K562 (cell line): ENCODE measurements at regions not wholly inside any gene's neighbourhood (a gene's known extent, or its start where the extent isn't known, plus 50 kb on each side); places are given as distances from the start of the nearest gene placed in this dataset.

Experiments
- ATAC-seq: fragments of 200-7000 bp; cut with Tn5 transposase; 3 replicates; pipeline ENCODE4 v1.9.1; 2020; ENCODE audit warnings: moderate library complexity
- BruUV-seq: library from RNA; stranded (reverse); fragments of 400-500 nt; replicated peaks from 2 replicates; lab custom pipeline; 2021; lab: Mats Ljungman, UMichigan
- CTCF ChIA-PET: fragments of 300-600 bp; formaldehyde crosslinking; extraction: SDS; loops from one replicate; lab custom pipeline; 2021; ENCODE audit warnings: low intra/inter-chr PET ratio; lab: Yijun Ruan, JAX
- POLR2A ChIA-PET: fragments of 300-600, 350-650 bp; sonication (Branson Sonifier 250); formaldehyde crosslinking; extraction: SDS; loops from one replicate; lab custom pipeline; 2021; ENCODE audit warnings: antibody characterized with exemption, inconsistent platforms; lab: Yijun Ruan, JAX
- DNase-seq, 4 experiments: peaks; one replicate each; pipeline versions ENCODE4 v3.0.0 to v3.0.0-alpha.2; 2011 to 2018; ENCODE audit warnings: low spot score in 3 of 4, mixed read lengths in 3 of 4; ENCODE audit errors: extremely low read depth in 1 of 4
- FAIRE-seq: peaks from 2 replicates; lab custom pipeline; 2011; peaks lifted over from hg19 to GRCh38; lab: Jason Lieb, UNC
- H2AFZ ChIP-seq: 2 replicates; pipeline ENCODE4 v1.6.0; 2011; ENCODE audit warnings: low read depth, low read length, control low read depth, inconsistent platforms
- H3K27ac ChIP-seq: fragments of 200-600 bp; 3 replicates; pipeline ENCODE4 v1.8.0; 2011; ENCODE audit warnings: low read depth, mild to moderate bottlenecking, control low read depth, inconsistent platforms, low read length, moderate library complexity, mixed read lengths; ENCODE audit errors: extremely low read depth
- H3K27me3 ChIP-seq, 2 experiments: fragments of 300-600 bp in 1 of 2; 2 replicates in 1 of 2; 3 replicates in 1 of 2; pipeline versions ENCODE4 v1.6.0 to v1.8.0; 2011; ENCODE audit warnings: inconsistent platforms in 2 of 2, low read length in 2 of 2, mild to moderate bottlenecking in 1 of 2, mixed read lengths in 1 of 2, moderate library complexity in 1 of 2; ENCODE audit not compliant: control insufficient read depth in 2 of 2, insufficient read depth in 2 of 2
- H3K36me3 ChIP-seq: fragments of 300-600 bp; 3 replicates; pipeline ENCODE4 v1.8.0; 2011; ENCODE audit warnings: mild to moderate bottlenecking, low read length, inconsistent platforms; ENCODE audit not compliant: control insufficient read depth, insufficient read depth
- H3K4me1 ChIP-seq, 2 experiments: fragments of 200-600 bp in 1 of 2; replicated peaks in 1 of 2; 2 replicates in 1 of 2; 3 replicates in 1 of 2; pipeline versions ENCODE4 v1.5.1 to v1.8.0; 2011; ENCODE audit warnings: inconsistent platforms in 2 of 2, low read length in 2 of 2, mild to moderate bottlenecking in 1 of 2, mixed read lengths in 1 of 2, moderate library complexity in 1 of 2; ENCODE audit not compliant: control insufficient read depth in 2 of 2, insufficient read depth in 2 of 2
- H3K4me2 ChIP-seq: 2 replicates; pipeline ENCODE4 v1.6.1; 2011; ENCODE audit warnings: low read length, control low read depth, inconsistent platforms, mixed read lengths; ENCODE audit not compliant: insufficient read depth
- H3K4me3 ChIP-seq: fragments of 200-600 bp; sonication (generic), shearing (Covaris generic); 2 replicates; pipeline ENCODE4 v1.5.1; 2016; ENCODE audit warnings: control low read depth, inconsistent platforms
- H3K79me2 ChIP-seq: fragments of 200-600 bp; 3 replicates; pipeline ENCODE4 v1.8.0; 2011; ENCODE audit warnings: low read length, inconsistent platforms; ENCODE audit not compliant: control insufficient read depth, insufficient read depth
- H3K9ac ChIP-seq, 2 experiments: 2 replicates each; pipeline versions ENCODE4 v1.6.0 to v1.6.1; 2011; ENCODE audit warnings: low read depth in 2 of 2, low read length in 2 of 2, control low read depth in 1 of 2, inconsistent platforms in 1 of 2, mild to moderate bottlenecking in 1 of 2, mixed read lengths in 1 of 2; ENCODE audit not compliant: insufficient read depth in 1 of 2
- H3K9me1 ChIP-seq: one replicate; pipeline ENCODE4 v1.6.0; 2011; ENCODE audit warnings: inconsistent platforms, mild to moderate bottlenecking, low read length, moderate library complexity; ENCODE audit not compliant: control insufficient read depth, insufficient read depth
- H3K9me3 ChIP-seq: replicated peaks from 2 replicates; pipeline ENCODE4 v1.5.1; 2011; ENCODE audit warnings: low read depth, low read length, inconsistent platforms; ENCODE audit not compliant: control insufficient read depth, insufficient read depth
- H4K20me1 ChIP-seq: replicated peaks from 2 replicates; pipeline ENCODE4 v1.6.1; 2011; ENCODE audit warnings: low read length, inconsistent platforms, mixed read lengths; ENCODE audit not compliant: control insufficient read depth, insufficient read depth
- HOMEZ ChIP-seq: fragments of 250-450 bp; sonication (Bioruptor Pico); IDR thresholded peaks from 2 replicates; pipeline ENCODE4 v1.4.0; 2020; ENCODE audit warnings: mild to moderate bottlenecking, moderate library complexity
- ZNF512 ChIP-seq: IDR thresholded peaks from 2 replicates; pipeline ENCODE4 v1.6.1; 2016; ENCODE audit warnings: missing genetic modification characterization, missing compliant biosample characterization
- WGBS: fragments of 100-300 bp; shearing (Covaris generic); methylation state at CpG from one replicate; pipeline ENCODE4 v1.1.6; 2016; ENCODE audit warnings: low coverage, mixed read lengths; ENCODE audit not compliant: insufficient coverage; ENCODE audit errors: missing lambda C conversion rate; 5-methylcytosine and 5-hydroxymethylcytosine counted together
- in situ Hi-C: fragments of 300-500 bp; cut with MboI; formaldehyde crosslinking; loops from 4 replicates; pipeline ENCODE4 v1.15.0; 2018; ENCODE audit warnings: inconsistent platforms, mixed read lengths
- intact Hi-C: fragments of 100-400 bp; cut with micrococcal nuclease; formaldehyde crosslinking; loops from 2 replicates; pipeline ENCODE4 v1.14.2; 2022

- POLR2A ChIA-PET = no interaction called here
- no peak overlapping the region for H2AFZ ChIP-seq
- CTCF ChIA-PET = no interaction called here
- no peak for ATAC-seq
- TF ChIP-seq ZNF512 (tag) = peak; percentile 90
- no peak for TF ChIP-seq HOMEZ (CRISPR knock-in tag)
- no peaks in the 10 kb centered on the region for H3K9me3 ChIP-seq
- in situ Hi-C loops = no loop called here
- no peaks in the 10 kb centered on the region for H3K9me1 ChIP-seq
- no peak overlapping the region for H3K4me2 ChIP-seq
- BruUV-seq = no TSS peak
- H3K4me3 ChIP-seq = no peak overlapping the region
- 0% methylated on average over 8 of the region's 11 CpGs for WGBS
- DNase-seq = no peak
- H3K79me2 ChIP-seq = no peaks in the 10 kb centered on the region
- no peaks in the 10 kb centered on the region; the same call in 1 of the 2 replicates for H4K20me1 ChIP-seq
- peaks cover 2 to 17% of the 10 kb centered on the region in 2 experiments; a peak in 3 of 5 replicates for H3K27me3 ChIP-seq
- FAIRE-seq = no peak
- no peak overlapping the region for H3K9ac ChIP-seq
- no peaks in the 10 kb centered on the region for H3K36me3 ChIP-seq
- no peaks in the 10 kb centered on the region for H3K4me1 ChIP-seq
- intact Hi-C loops = no loop called here
- H3K27ac ChIP-seq = no peak overlapping the region
These were observed 103.4 kb upstream of the SDK1 start for GRCh38 chr7:3197567-3198213.
